ENCODE measurements at regions not wholly inside any gene's neighbourhood (a gene's known extent, or its start where the extent isn't known, plus 50 kb on each side); places are given as distances from the start of the nearest gene placed in this dataset.

DNA sequence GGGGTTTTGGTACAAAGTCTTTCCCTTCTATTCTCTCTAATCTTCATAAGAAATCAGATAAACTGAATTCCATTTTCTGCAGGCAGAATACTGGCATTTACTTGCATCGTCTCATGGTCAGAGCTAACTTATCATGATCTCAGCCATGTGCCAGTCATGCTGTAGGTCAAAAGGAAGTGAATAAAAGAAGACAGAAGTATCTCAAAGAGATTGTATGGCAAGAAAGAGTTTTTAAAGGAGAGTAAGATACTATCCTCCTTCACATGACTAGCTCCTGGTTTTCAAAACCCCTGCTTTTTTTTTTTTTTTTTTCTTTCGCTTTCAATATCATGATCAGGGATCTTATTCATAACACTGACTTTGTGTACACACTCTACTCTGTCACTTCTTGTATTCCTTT, 398.3 kb downstream of the C6orf118 start:
- DNase-seq, result no peak

DNA sequence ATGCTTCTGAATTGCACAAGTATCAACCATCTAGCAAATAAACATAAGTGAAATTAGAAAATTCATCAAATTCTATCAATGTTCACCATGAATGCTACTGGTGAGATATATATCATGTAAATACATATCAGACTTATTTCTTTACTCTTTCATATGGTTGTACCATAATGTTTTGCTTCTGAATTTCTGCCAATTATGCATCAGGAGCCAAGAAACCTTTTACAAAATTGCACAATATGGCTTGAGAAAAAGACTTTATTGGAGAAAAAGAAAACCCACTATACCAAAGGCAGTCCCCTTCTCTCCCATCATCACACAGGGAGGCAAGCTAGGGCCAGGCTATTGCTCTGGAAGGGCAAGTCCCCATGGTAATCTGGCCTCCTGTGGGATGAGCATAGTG, 402.6 kb downstream of the C6orf118 start:
- no peak for DNase-seq

DNA sequence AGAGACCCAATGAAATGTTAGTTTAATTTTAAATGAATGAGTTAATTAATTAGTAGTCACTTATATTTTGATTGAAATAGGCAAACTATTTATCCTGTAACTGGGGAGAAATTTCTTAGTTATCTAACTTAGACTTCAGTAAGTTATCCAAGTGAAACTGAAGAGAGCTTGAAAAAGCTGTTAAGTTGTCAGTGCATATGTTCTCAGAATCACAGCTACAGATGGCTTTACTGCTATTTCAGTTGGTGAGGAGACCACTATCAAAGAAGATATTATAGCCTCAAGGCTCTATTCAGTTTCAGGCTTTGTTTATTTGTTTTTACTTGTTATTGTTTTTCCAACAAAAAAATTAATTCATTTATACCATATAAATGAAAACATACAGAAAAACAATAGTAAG, 404.1 kb downstream of the C6orf118 start:
- DNase-seq, result no peak

DNA sequence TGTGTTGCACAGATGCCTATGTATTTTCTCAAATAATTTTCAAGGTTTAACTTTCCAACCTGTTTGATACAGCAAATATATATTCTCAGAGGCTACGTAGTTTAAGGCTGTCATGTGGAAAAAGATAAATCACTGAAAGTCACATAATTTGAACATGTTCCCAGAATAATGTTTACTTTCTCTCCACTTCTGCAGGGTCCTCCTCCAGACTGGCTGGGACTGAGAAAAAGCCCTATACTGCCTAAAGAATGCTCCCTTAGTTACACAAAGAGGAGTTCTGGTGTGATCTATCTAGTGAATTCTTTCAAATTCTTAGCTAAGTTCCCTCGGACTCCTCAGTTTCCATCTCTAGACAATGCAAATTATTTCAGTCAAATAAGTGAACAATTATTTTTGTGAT, 411.0 kb downstream of the C6orf118 start:
- no peak for DNase-seq

DNA sequence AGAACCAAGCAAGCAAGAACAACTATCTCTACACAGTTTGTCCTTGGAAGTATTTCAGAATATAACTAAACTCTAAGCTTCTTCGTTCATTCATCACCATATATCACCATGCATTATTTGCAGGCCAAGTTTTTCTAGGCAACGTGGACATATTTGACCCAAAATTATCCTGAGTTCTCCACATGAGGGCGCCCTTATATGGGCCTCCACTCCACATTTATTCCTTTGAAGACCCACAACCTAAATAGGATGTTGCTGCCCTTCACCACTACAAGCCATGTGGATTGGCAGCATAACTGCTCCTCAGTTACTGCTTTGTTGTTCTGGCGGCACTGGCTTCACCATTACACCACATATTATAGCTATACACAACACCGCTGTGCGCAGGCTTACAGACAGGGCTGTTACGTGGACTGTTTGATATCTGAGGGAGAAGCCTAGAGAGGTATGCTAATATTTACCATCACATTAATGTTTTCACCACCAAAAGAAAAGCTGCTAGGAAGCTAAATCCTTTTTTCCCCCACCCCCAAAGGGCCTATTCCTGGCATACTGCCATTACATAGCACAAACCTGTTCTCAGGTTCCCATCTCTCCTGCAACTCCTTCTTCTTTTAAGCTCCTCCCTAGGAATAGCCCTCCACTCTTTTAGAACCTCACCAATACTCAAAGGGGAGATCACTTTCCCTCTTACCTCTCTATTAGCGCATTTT, 411.7 kb downstream of the C6orf118 start:
- no peak for DNase-seq

DNA sequence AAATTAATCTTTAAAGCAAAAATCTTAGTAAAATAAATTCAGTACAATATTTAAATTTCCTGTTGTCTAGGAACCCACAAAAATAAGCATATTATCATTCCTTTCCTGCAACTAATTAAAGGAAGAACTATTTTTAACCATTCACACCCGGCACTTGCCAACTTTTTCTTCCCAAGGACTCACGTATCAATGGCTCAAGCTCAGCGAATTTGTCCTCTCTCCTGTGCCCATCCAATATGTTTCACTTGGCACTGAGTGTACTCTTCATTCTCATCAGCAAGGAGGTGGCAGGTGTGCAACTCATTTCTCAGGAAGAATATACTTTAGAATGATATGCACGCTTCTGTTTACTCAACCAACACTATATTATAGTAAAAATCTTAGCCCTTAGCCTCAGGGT, 419.4 kb downstream of the C6orf118 start:
- no peak for DNase-seq

DNA sequence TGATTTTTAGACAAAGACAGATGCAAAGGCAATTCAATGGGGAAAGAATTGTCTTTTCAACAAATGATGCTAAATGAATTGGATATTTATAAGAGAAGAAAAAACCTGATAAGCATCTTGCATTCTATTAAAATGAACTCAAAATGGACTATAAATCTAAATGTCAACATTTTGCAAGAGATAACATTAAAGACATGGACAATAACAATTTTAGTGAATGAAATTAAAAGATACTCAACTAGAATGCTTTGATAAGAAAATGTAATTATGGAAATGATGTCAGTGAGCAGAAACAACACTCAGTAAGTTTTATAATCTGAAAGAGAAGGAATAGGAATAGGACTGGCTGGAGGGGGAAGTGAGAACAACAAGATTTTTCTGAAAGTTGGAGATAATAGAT, 421.7 kb downstream of the C6orf118 start:
- DNase-seq, result no peak

DNA sequence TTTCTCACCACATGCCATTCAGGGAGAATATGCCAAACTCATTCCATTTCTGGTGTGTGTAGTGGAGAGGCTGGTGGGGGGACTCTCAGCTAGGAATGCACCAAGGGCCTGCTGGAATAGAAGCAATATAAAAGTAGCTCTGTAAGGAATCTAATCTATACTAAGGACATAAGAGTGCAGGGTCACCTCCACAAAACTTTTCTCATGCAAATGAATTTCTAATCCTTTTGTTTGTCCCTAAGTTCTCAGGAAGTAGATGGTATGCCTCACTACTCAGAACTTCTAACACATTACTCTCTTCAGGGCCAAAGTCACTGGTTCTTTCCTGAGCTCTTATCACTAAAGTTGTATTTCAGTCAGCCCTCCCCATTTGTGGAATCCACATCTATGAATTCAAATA, 427.2 kb downstream of the C6orf118 start:
- no peak for DNase-seq

DNA sequence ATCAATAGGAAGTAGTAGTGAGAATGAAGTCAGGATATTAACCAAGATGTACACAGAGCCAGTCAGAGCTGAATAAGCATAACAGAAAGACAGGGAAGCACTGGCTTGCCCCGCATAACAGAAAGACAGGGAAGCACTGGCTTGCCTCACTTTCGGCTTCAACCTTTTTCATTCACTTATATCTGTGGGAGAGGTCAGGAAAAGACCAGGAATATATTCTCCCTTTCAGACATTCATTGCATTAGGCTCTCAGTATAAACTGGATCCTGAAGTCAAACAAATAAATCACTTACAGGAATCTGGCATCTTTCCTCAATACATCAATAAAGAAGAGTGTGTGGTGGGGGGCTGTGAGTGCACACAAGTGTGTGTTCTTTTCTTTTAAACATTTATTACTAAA, 437.6 kb downstream of the C6orf118 start:
- DNase-seq, result no peak

DNA sequence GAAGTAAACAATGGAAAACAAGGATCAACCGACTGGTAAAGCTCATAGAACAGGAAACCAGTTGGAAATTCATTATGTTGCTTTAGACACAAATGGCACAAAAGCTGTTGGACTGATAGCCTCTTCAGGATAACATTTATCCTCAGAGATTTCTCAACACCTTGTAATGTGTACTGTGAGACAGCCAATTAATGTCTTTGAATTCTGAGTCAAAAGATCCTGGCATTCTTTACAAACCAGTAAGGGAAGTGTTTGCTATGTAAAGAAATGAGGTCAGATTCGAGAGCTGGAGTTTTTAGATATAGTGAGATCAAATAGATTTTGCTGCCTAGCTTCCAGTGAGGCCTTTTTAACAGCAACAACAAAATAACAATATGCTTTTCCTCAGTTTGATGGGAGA, 439.2 kb downstream of the C6orf118 start:
- no peak for DNase-seq

DNA sequence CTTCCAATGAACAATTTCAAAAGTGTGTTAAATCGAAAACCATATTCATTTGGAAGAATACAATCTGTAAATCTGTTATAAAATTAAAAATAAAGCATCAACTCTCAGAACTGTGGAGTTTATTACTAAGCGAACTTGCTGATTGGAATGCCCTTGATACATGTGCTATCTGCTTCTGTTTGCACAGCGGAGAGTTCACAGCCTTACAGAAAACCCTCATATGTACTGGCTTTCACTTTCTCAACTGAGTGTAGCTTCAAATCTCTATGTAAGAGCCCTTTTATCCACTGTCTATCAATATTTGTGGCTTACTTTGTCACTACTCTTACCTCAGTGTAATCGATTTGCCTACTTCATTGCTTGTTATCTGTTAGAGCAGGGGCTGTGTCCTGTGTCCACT, 447.4 kb downstream of the C6orf118 start:
- no peak for DNase-seq

DNA sequence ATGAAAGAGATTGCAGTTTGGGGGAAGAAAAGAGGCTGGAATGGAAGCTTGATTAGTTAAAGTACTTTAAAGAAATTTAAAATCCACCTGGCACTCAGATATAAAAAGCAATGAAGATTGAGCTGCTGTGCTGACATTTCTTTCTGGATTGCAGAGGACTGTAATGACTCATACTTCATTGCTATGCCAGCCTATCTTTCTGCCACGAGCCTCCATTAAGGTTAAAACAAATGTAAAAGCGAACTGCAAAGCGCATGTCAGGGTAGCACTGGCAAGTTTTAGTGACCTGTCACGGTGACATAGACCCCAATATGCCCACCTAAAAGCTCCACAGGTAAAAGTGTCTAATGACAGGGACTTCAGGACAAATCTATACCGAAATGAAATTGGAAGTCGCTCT, 449.6 kb downstream of the C6orf118 start:
- no peak for DNase-seq

DNA sequence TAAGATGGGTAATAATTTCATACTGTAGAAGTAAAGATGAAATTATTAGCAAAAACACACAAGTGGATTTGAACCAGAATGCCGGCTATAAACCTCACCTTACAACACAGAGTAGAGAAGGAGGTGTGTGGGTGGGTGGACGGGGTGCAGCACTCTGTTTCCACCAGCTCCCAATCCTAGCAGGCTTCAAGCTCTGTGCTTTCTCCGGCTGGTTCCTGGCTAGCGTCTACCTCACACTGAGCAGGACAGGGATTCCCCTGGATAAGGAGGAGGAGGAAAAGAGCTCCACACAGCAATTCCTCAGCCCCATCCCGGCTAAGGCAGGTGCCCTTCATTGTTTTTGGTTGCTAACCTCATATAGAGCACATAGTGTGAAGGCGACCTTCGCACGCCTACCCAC, 453.3 kb downstream of the C6orf118 start:
- DNase-seq, result no peak

DNA sequence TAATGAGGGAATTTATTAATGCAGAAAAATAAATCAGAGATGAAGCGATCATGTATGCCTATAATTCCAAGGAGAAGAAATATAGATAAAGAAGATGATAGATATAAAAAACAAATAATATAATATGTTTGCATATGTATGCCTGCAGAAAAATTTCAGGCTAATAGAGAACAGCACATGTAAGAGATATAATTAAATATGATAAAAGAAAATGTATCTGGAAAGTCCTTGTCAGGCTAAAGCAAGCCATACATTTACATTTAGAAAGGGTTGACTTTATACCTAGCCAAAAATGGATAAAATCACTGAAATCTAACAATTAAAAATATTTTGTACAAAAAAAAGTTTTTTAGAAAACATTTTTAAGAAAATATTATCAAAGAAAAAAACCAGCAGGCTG, 454.1 kb downstream of the C6orf118 start:
- no peak for DNase-seq

DNA sequence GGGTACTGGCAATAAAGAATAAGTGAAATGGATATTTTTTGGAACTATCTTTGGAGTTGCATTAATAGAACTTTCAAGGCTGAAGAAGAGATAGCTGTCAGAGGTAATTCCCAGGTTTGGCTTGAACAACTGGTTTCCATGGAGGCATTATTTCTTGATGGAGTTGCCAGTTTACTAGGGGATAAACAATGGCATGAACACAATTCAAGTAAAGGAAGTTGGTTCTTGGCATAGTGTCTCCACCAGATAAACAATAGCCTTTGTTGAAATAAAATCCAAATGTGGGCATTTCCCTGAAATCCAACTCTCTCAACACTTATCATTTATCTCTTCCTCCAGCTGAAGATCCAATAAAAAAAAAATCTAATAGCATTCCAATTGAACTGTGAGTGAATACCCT, 454.9 kb downstream of the C6orf118 start:
- no peak for DNase-seq

DNA sequence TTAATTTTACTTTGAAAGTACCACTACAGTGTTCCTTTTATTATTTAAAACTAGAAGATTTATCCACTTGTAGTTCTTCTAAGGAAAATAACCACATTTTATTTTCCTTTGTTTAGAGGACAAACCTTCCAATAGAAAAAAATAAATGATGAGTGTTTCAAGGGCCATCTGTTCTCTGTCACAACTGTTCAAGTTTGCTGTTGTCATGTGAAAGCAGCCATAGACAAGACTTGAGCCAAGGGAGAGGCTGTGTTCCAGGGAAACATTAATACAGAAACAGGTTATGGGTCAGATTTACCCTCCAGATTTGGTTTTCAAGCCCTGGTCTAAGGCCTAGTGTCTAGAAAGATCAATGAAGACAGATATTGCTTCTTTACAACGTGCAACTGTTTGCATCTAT, 463.6 kb downstream of the C6orf118 start:
- no peak for DNase-seq

DNA sequence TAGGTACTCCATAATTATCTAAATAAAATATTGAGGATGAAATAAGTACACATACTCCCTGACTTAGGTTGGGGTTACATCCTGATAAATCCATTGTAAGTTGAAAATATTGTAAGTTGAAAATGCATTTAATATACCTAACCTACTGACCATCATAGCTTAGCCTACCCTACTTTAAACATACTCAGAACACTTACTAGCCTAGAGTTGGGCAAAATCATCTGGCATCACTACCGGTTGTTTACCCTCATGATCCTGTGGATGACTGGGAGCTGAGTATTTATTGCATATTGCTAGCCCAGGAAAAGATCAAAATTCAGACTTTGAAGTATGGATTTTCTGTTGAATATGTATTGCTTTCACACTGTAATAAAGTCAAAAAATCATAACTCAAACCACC, 467.3 kb downstream of the C6orf118 start:
- no peak for DNase-seq

DNA sequence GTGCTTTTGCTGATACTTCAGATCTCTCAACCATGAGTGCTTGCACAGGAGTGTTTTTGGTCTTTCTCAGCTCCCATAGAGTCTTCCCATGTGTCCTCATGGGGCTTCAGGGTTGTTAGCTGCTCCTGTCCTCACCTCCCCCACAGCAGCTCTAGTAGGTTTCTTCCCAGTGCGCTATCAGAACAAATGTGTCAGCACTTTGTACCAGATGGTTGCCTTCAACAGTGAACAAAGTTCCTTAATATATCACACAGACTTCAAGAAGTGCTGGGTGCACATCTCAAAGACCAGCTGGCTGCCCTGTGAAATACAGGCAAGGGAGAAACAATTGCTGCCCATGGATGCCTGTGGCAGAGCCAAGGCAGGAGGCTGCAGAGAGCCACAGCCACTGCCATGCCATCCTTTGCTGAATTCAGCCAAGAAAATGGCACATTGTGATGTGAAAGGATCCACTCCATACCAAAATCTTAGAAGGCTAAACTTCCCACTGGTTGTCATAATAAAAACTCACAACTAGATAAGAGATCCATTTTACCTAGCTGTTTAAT, 471.3 kb downstream of the C6orf118 start:
- no peak for DNase-seq

DNA sequence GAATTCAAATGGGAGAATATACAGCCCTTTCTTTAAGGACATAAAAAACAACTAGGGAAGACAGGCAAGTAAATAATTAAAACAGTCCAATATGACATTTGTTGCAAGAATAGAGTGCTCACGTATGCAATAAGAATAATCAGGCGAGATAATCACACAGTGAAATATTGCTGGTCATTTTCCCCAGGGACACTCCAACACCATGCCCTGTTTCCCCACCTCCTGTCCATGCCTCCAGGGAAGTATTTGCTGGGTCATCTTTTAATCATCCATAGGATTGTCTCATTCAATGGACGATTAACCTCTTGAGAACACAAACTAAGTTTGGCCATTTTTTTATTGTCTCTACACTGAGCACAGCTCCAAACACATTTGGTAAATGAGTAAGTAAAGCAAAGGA, 472.9 kb downstream of the C6orf118 start:
- no peak for DNase-seq

DNA sequence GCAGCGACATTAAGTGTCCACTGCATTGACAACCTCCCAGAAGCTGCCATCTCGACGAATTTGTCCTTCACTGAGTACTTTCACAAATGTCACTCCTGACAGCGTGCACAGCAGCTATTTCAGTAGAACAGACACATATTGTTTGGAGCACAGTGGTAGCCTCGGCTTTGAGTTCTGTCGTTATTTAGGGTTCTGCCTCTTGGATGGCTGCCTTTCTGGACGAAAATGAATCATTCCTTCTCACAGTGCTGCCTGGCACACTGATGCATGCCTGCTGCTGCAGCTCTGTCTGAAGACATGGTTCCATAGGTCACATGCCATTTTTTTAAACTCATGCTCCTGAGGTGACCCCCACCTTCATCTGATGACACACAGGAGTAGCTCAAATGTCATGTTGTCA, 477.0 kb downstream of the C6orf118 start:
- DNase-seq, result no peak

DNA sequence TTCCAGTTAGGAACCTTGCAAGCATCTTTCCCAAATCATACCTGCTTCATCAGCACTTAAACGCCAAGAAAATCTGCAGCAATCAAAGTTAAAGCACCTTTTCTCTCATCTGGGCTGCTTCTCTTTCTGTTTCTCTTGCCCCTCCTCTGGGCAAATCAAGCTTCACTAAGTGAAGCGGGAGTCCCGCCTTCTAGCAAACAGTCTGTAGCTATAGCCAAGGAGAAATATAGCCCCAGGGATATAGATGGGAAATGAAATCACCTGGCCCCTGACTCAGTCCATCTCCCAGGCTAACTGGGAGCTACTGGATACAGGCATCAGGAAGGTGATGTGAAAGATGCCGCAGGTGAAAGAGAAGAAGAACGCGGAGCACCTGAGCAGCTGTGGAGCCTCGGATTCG, 481.9 kb downstream of the C6orf118 start:
- no peak for DNase-seq

DNA sequence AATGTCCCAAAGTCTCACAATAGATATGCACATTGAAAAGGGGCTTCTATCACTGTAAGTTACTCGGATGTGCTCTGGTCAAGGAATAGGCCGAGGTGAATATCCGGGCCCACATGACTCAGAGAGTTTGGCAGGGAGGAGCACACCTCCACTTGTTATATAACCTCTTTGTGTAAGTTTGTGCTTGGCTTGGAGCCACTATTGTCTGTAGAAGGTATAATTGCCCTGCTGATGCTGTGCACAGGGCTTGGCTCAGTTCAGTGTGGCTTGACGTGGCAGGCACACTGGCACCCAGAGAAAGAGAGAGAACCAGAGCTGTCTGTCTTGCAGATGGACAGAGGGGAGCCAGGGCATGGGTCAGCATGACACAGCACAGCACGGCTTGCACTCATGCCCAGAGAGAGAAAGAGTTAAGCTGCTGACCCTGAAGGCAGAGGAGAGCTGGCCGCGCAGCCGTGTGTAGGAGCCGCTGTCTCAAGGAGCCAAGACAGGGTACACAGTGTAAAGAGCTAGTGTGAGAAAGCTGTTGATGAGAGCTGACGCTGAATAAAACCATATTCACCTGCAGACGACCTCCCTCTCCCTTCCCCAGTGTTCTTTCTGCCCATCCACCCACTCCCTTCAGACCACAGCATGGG, 482.5 kb downstream of the C6orf118 start:
- DNase-seq, result no peak

DNA sequence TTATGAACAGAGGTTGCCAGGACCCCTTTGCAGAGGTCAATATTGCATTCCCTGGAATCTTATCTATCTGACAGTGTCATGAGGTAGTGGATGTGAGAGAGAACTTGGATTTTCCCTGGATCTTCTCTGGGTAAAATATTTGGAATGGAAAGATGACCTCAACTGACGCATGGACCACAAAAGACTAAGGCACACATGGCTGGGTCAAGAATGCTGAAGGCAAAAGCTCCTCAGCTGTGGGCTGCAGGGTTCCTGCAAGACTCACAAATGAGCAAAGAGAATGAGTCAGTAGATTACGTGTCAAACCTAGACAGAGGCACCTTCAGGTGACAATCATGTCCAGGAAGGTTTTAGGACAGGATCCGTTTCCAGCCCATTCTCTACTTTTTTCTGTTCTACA, 484.0 kb downstream of the C6orf118 start:
- DNase-seq, result no peak

DNA sequence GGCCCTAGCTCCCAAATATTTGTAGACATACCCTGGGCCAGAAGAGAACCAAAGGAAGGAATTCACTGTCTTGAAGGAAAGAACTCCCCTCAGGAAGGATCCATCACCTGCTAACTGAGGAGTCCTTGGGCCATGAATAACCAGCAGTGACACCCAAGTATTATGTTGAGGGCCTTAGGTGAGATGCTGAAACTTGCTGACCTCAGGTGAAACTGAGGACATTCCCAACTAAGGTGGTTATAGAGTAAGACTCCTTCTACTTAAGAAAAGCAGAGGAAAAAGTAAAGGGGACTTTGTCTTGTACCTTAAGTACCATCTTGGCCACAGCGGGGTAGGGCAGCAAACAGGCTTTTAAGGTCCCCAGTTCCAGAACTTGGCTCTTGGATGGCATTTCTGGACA, 491.7 kb downstream of the C6orf118 start:
- DNase-seq, result no peak

DNA sequence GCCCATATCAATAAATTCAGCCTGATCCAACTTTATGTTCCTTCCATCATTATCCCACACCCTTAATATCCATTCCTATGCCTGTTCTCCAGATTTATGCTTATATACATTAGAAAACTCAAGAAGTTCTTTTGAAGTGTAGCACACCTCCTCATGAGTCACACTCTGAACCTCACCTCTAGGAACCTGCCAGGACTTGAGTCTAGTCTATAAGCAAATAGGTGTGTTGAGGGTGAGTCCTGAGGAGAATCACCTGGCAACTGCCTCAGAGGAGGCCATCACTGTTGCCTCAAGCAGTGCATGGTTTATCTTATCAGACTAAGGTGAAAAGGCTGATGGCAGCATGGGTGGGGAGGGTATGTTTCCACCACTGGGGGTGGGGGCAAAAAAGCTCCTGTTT, 496.7 kb downstream of the C6orf118 start:
- DNase-seq, result no peak
